Neural progenitor cell (in vitro differentiated cells): ENCODE measurements at regions not wholly inside any gene's neighbourhood (a gene's known extent, or its start where the extent isn't known, plus 50 kb on each side); places are given as distances from the start of the nearest gene placed in this dataset.

Experiments
- DNase-seq: peaks from one replicate; pipeline ENCODE4 v3.0.0-alpha.2; 2016; ENCODE audit warnings: low spot score
- H2AFZ ChIP-seq: fragments of 200-600 bp; sonication (generic); replicated peaks from 2 replicates; pipeline ENCODE4 v1.6.1; 2016; ENCODE audit warnings: antibody characterized with exemption
- H3F3A ChIP-seq: fragments of 200-600 bp; sonication (generic); 2 replicates; pipeline ENCODE4 v1.6.1; 2016; ENCODE audit warnings: antibody characterized with exemption, low read depth
- H3K27ac ChIP-seq: fragments of 200-600 bp; sonication (generic); 2 replicates; pipeline ENCODE4 v1.5.1; 2016; ENCODE audit warnings: mild to moderate bottlenecking
- H3K27me3 ChIP-seq: fragments of 200-600 bp; sonication (generic); 2 replicates; pipeline ENCODE4 v1.6.1; 2016; ENCODE audit warnings: mild to moderate bottlenecking, moderate library complexity
- H3K36me3 ChIP-seq: fragments of 200-600 bp; sonication (generic); 2 replicates; pipeline ENCODE4 v1.5.1; 2016
- H3K4me1 ChIP-seq: fragments of 200-600 bp; sonication (generic); 2 replicates; pipeline ENCODE4 v1.6.1; 2016; ENCODE audit warnings: mixed run types
- H3K4me2 ChIP-seq: fragments of 200-600 bp; sonication (generic); 2 replicates; pipeline ENCODE4 v1.6.1; 2016
- H3K4me3 ChIP-seq: fragments of 200-600 bp; sonication (generic); 2 replicates; pipeline ENCODE4 v1.5.1; 2016
- H3K79me2 ChIP-seq: fragments of 200-600 bp; sonication (generic); 2 replicates; pipeline ENCODE4 v1.6.1; 2016; ENCODE audit warnings: low read depth
- H3K9ac ChIP-seq: fragments of 200-600 bp; sonication (generic); 2 replicates; pipeline ENCODE4 v1.6.1; 2016
- H3K9me3 ChIP-seq: fragments of 200-600 bp; sonication (generic); 2 replicates; pipeline ENCODE4 v1.5.1; 2016; ENCODE audit warnings: low read depth
- H4K20me1 ChIP-seq: fragments of 200-600 bp; sonication (generic); 2 replicates; pipeline ENCODE4 v1.6.1; 2016; ENCODE audit warnings: low read depth
- H3K27ac Mint-ChIP-seq: 3 replicates; pipeline ENCODE4 v1.8.0; 2021; ENCODE audit warnings: mixed read lengths
- H3K27me3 Mint-ChIP-seq: 2 replicates; pipeline ENCODE4 v1.8.0; 2022; ENCODE audit warnings: low read depth, mild to moderate bottlenecking, inconsistent platforms, moderate library complexity, mixed read lengths; ENCODE audit not compliant: insufficient read depth
- H3K36me3 Mint-ChIP-seq: 3 replicates; pipeline ENCODE4 v1.8.0; 2021; ENCODE audit warnings: mixed read lengths
- H3K4me1 Mint-ChIP-seq: 3 replicates; pipeline ENCODE4 v1.8.0; 2021; ENCODE audit warnings: mixed read lengths
- H3K4me3 Mint-ChIP-seq: 3 replicates; pipeline ENCODE4 v1.8.0; 2021; ENCODE audit warnings: mild to moderate bottlenecking, moderate library complexity, mixed read lengths
- H3K9me3 Mint-ChIP-seq: 3 replicates; pipeline ENCODE4 v1.8.0; 2020; ENCODE audit warnings: mixed read lengths
- EZH2 ChIP-seq: fragments of 200-600 bp; sonication (generic); IDR thresholded peaks from 2 replicates; pipeline ENCODE4 v1.6.1; 2017; ENCODE audit warnings: antibody characterized with exemption, mild to moderate bottlenecking, moderate library complexity
- EZH2phosphoT487 ChIP-seq: fragments of 200-600 bp; sonication (generic); IDR thresholded peaks from 2 replicates; pipeline ENCODE4 v1.6.1; 2017; ENCODE audit warnings: antibody characterized with exemption
- TF ChIP-seq, protein P1 (sequence below): fragments of 200-600 bp; sonication (generic); IDR thresholded peaks from 2 replicates; pipeline ENCODE4 v1.5.1; 2017; ENCODE audit warnings: antibody characterized with exemption, mild to moderate bottlenecking

DNA sequence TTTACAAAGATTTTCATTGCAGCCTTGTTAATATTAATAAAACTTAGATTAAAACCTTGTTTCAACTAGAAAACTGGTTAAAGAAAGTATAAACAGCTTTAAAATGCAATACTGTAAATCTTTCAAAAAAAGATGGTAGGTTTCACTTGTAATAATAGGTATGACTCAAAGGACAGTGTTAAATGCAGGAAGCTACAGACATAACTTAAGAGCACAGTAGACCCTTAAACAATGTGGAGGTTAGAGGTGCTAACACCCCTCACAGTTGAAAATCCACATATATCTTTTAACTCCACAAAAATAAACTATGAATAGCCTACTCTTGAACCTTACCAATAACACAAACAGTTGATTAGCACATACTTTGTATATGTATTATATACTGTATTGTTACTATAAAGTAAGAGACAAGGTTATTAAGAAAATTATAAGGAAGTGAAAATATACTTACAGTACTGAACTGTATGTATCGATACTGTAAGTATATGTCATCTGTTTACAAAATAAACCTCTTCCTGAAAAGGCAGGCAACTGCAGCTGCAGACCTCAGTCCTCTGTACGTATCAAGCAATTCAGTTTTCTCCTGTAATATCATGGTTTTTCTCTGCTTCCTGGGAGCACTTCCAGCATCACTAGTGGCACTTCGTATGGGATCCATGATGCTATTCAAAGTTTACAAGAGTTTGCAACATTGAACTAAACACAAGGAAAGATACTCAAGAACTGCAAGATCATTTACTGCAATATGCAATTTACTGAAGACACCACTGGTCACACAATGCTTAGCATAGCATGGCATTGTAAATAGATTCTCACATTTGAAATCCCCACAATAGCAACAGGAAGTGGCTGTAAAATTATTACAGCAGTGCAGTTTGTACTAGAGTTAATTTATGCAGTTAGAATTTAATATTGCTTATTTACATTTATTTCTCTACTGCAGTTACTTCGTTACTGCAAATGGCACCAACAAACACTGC, 610.5 kb upstream of the LRRTM4 start:
- H3K27me3 Mint-ChIP-seq, result no peaks in the 10 kb centered on the region
- no peaks in the 10 kb centered on the region for H4K20me1 ChIP-seq
- H3K27ac Mint-ChIP-seq, result no peak overlapping the region
- no peak overlapping the region for H3K4me3 ChIP-seq
- no peak for DNase-seq
- TF ChIP-seq, protein P1, sequence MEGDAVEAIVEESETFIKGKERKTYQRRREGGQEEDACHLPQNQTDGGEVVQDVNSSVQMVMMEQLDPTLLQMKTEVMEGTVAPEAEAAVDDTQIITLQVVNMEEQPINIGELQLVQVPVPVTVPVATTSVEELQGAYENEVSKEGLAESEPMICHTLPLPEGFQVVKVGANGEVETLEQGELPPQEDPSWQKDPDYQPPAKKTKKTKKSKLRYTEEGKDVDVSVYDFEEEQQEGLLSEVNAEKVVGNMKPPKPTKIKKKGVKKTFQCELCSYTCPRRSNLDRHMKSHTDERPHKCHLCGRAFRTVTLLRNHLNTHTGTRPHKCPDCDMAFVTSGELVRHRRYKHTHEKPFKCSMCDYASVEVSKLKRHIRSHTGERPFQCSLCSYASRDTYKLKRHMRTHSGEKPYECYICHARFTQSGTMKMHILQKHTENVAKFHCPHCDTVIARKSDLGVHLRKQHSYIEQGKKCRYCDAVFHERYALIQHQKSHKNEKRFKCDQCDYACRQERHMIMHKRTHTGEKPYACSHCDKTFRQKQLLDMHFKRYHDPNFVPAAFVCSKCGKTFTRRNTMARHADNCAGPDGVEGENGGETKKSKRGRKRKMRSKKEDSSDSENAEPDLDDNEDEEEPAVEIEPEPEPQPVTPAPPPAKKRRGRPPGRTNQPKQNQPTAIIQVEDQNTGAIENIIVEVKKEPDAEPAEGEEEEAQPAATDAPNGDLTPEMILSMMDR, result no peak
- TF ChIP-seq EZH2 (no peak), EZH2phosphoT487 (no peak)
- H3K9ac ChIP-seq, result no peak overlapping the region
- H3K9me3 Mint-ChIP-seq, result no peaks in the 10 kb centered on the region
- H3K79me2 ChIP-seq, result no peaks in the 10 kb centered on the region
- H3F3A ChIP-seq, result no peaks in the 10 kb centered on the region
- H3K4me2 ChIP-seq, result no peak overlapping the region
- no peak overlapping the region for H3K27ac ChIP-seq
- no peaks in the 10 kb centered on the region for H3K27me3 ChIP-seq
- H3K4me1 ChIP-seq, result no peaks in the 10 kb centered on the region
- no peaks in the 10 kb centered on the region for H3K36me3 Mint-ChIP-seq
- no peak overlapping the region for H2AFZ ChIP-seq
- no peak overlapping the region for H3K4me3 Mint-ChIP-seq
- no peaks in the 10 kb centered on the region for H3K4me1 Mint-ChIP-seq
- no peaks in the 10 kb centered on the region for H3K9me3 ChIP-seq
- H3K36me3 ChIP-seq, result no peaks in the 10 kb centered on the region

DNA sequence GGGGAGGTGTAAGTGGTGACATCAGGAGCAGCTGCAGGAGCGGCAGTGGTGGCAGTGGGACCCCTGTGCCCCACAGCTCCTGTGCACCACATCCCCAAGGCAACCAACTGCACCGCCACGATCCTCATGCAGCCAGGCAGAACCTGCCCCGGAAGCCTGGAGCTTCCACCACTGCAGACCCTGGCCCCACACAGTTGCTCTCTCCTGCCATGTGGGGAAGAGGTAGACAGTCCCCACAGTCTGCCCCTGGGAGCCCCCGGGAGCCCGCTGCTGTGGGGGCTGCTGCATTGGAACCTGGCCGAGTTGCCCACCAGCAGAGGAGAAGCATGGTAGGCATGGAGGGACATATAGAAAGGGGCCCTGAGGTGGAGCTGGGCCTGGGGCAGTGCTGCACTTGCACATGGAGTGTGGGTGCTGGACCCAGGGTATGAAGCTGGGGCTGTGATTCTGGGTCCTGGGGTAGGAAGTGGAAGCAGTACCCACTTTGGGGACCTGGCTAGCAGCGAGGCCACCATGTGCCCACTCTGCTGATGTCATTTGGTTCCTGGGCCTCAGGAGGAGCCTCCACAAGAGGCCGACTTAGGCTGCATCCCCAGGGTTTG, 623.3 kb upstream of the LRRTM4 start:
- Mint-ChIP-seq H3K27me3 (no peaks in the 10 kb centered on the region), H3K4me1 (no peaks in the 10 kb centered on the region), H3K36me3 (no peaks in the 10 kb centered on the region), H3K27ac (no peak overlapping the region), H3K9me3 (no peaks in the 10 kb centered on the region), H3K4me3 (no peak overlapping the region)
- Histone ChIP-seq H3K9ac (no peak overlapping the region), H3K4me2 (no peak overlapping the region), H3K27me3 (no peaks in the 10 kb centered on the region), H3K27ac (no peak overlapping the region), H3K9me3 (no peaks in the 10 kb centered on the region), H3K4me1 (no peaks in the 10 kb centered on the region), H3K4me3 (no peak overlapping the region), H4K20me1 (no peaks in the 10 kb centered on the region), H3F3A (no peaks in the 10 kb centered on the region), H2AFZ (no peak overlapping the region), H3K36me3 (no peaks in the 10 kb centered on the region), H3K79me2 (no peaks in the 10 kb centered on the region)
- TF ChIP-seq EZH2phosphoT487 (no peak), EZH2 (no peak)
- TF ChIP-seq, protein P1, result no peak
- no peak for DNase-seq

DNA sequence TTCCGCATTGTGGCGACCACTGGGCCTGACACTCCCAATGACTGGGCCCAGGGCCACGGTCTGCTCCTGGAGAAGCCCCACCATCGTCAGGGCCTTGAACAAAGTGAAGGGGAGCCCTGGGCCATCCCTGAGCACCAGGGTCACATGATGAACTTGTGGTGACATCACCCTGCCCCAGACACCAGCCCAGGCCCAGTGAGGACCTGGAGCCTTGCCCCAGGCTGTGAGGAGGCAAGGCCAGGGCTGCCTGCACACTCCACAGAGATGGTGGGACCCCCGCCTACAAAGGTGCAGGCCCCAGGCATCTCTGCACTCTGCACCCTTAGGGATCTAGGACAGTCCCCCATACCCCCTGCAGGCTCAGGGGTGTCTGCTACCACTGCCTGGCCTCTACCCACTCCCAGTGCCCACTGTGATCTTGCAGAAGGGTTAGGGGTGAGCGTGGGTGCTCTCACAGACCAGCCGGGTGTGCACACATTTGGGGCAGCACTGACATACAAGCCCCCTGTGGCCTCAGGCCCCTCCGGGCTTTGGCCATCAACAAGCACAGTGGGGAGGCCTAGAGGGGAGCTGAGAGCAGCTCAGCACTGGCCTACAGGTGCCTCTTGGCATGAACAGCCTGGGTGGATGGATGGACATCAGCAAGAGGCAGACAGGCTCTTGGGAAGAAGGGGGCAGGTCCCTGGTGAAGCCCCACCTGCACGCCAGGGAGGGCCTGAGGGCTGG, 624.0 kb upstream of the LRRTM4 start:
- H3K4me1 ChIP-seq, result no peaks in the 10 kb centered on the region
- H3K27me3 Mint-ChIP-seq, result no peaks in the 10 kb centered on the region
- DNase-seq, result no peak
- no peaks in the 10 kb centered on the region for H3K9me3 Mint-ChIP-seq
- no peak overlapping the region for H3K27ac Mint-ChIP-seq
- no peak overlapping the region for H3K4me3 Mint-ChIP-seq
- H3K9ac ChIP-seq, result no peak overlapping the region
- H3F3A ChIP-seq, result no peaks in the 10 kb centered on the region
- H3K79me2 ChIP-seq, result no peaks in the 10 kb centered on the region
- no peaks in the 10 kb centered on the region for H4K20me1 ChIP-seq
- H3K4me2 ChIP-seq, result no peak overlapping the region
- H3K9me3 ChIP-seq, result no peaks in the 10 kb centered on the region
- no peaks in the 10 kb centered on the region for H3K36me3 ChIP-seq
- H2AFZ ChIP-seq, result no peak overlapping the region
- H3K27me3 ChIP-seq, result no peaks in the 10 kb centered on the region
- H3K4me3 ChIP-seq, result no peak overlapping the region
- no peak overlapping the region for H3K27ac ChIP-seq
- H3K36me3 Mint-ChIP-seq, result no peaks in the 10 kb centered on the region
- H3K4me1 Mint-ChIP-seq, result no peaks in the 10 kb centered on the region
- no peak for TF ChIP-seq EZH2
- no peak for TF ChIP-seq EZH2phosphoT487
- TF ChIP-seq, protein P1, result no peak
